GM12878 (cell line): ENCODE measurements at regions not wholly inside any gene's neighbourhood (a gene's known extent, or its start where the extent isn't known, plus 50 kb on each side); places are given as distances from the start of the nearest gene placed in this dataset.

ENCODE experiments used
- ATAC-seq: fragments of 200-7000 bp; cut with Tn5 transposase; 3 replicates; pipeline ENCODE4 v1.9.1; 2020; ENCODE audit warnings: mild to moderate bottlenecking, moderate library complexity
- BruUV-seq: library from RNA; stranded (reverse); fragments of 400-500 nt; replicated peaks from 2 replicates; lab custom pipeline; 2021; lab: Mats Ljungman, UMichigan
- CTCF ChIA-PET: fragments of 300-600 bp; sonication (Branson Sonifier 250); formaldehyde crosslinking; extraction: SDS; loops from one replicate; lab custom pipeline; 2021; ENCODE audit warnings: inconsistent platforms; lab: Yijun Ruan, JAX
- POLR2A ChIA-PET: fragments of 350-600 bp; formaldehyde crosslinking; extraction: SDS; loops from one replicate; lab custom pipeline; 2021; ENCODE audit warnings: inconsistent platforms; lab: Charles Lee
- RAD21 ChIA-PET: fragments of 300-600 bp; sonication (Branson Sonifier 250); formaldehyde crosslinking; loops from one replicate; lab custom pipeline; 2023; ENCODE audit warnings: antibody characterized with exemption; ENCODE audit not compliant: unreplicated experiment; lab: Charles Lee
- SMC1A ChIA-PET: fragments of 300-600 bp; sonication (Branson Sonifier 250); formaldehyde crosslinking; loops from one replicate; lab custom pipeline; 2023; ENCODE audit not compliant: unreplicated experiment, uncharacterized antibody; lab: Charles Lee
- DNase-seq: peaks from one replicate; pipeline ENCODE4 v3.0.0-alpha.2; 2011; ENCODE audit warnings: low read depth, low spot score
- FAIRE-seq: peaks from 3 replicates; lab custom pipeline; 2011; peaks lifted over from hg19 to GRCh38; lab: Jason Lieb, UNC
- H2AFZ ChIP-seq: 2 replicates; pipeline ENCODE4 v1.6.0; 2011; ENCODE audit warnings: low read depth, low read length, control low read depth; ENCODE audit not compliant: control insufficient read depth
- H3K27ac ChIP-seq: 2 replicates; pipeline ENCODE4 v1.5.1; 2011; ENCODE audit warnings: control low read depth; ENCODE audit not compliant: control insufficient read depth, insufficient read depth
- H3K27me3 ChIP-seq, 2 experiments: replicated peaks in 1 of 2; 2 replicates each; pipeline versions ENCODE4 v1.6.0 to v1.6.1; 2011; ENCODE audit warnings: low read length in 1 of 2; ENCODE audit not compliant: control insufficient read depth in 2 of 2, insufficient read depth in 2 of 2
- H3K36me3 ChIP-seq, 2 experiments: 2 replicates each; pipeline ENCODE4 v1.5.1; 2011; ENCODE audit warnings: low read length in 1 of 2; ENCODE audit not compliant: control insufficient read depth in 2 of 2, insufficient read depth in 2 of 2
- H3K4me1 ChIP-seq: 2 replicates; pipeline ENCODE4 v1.6.1; 2011; ENCODE audit warnings: mild to moderate bottlenecking, low read length, moderate library complexity, mixed read lengths; ENCODE audit not compliant: control insufficient read depth, insufficient read depth
- H3K4me2 ChIP-seq: 2 replicates; pipeline ENCODE4 v1.6.0; 2011; ENCODE audit warnings: control low read depth; ENCODE audit not compliant: control insufficient read depth, insufficient read depth
- H3K4me3 ChIP-seq: fragments of 200-600 bp; sonication (generic); 2 replicates; pipeline ENCODE4 v1.5.1; 2016
- H3K79me2 ChIP-seq: 2 replicates; pipeline ENCODE4 v1.6.0; 2011; ENCODE audit warnings: low read length; ENCODE audit not compliant: control insufficient read depth, insufficient read depth
- H3K9ac ChIP-seq: 2 replicates; pipeline ENCODE4 v1.8.0; 2011; ENCODE audit warnings: low read length, control low read depth, mixed read lengths; ENCODE audit not compliant: control insufficient read depth, insufficient read depth
- H3K9me3 ChIP-seq: replicated peaks from 3 replicates; pipeline ENCODE4 v1.5.1; 2011; ENCODE audit warnings: mild to moderate bottlenecking, low read length; ENCODE audit not compliant: control insufficient read depth, insufficient read depth
- H4K20me1 ChIP-seq: 2 replicates; pipeline ENCODE4 v1.6.0; 2011; ENCODE audit not compliant: control insufficient read depth, insufficient read depth
- ATF7 ChIP-seq: fragments of 450-650 bp; IDR thresholded peaks from 2 replicates; pipeline ENCODE4 v1.6.1; 2016; ENCODE audit warnings: low read depth, mild to moderate bottlenecking
- CHD1 ChIP-seq: IDR thresholded peaks from 2 replicates; pipeline ENCODE4 v1.6.1; 2012; ENCODE audit warnings: low read depth, low read length, improper control_type of control experiment
- DPF2 ChIP-seq: fragments of 450-650 bp; IDR thresholded peaks from 2 replicates; pipeline ENCODE4 v1.6.1; 2017; ENCODE audit warnings: mild to moderate bottlenecking
- EP300 ChIP-seq, 2 experiments: fragments of 150-350 bp in 1 of 2; IDR thresholded peaks; 2 replicates each; pipeline ENCODE4 v1.6.1; 2011 to 2012; ENCODE audit warnings: low read depth in 2 of 2, low read length in 2 of 2, borderline replicate concordance in 1 of 2, improper control_type of control experiment in 1 of 2, inconsistent platforms in 1 of 2; ENCODE audit not compliant: control insufficient read depth in 1 of 2
- MYC ChIP-seq: IDR thresholded peaks from 2 replicates; pipeline ENCODE4 v1.6.1; 2011; ENCODE audit warnings: mild to moderate bottlenecking, low read length, moderate library complexity, inconsistent platforms; ENCODE audit not compliant: insufficient read depth, insufficient replicate concordance, insufficient read length, severe bottlenecking
- NBN ChIP-seq: fragments of 450-650 bp; IDR thresholded peaks from 2 replicates; pipeline ENCODE4 v1.6.1; 2016
- NR2C2 ChIP-seq: IDR thresholded peaks from 2 replicates; pipeline ENCODE4 v1.6.1; 2011; ENCODE audit warnings: borderline replicate concordance, low read depth; ENCODE audit not compliant: control insufficient read depth, insufficient read length
- PAX8 ChIP-seq: fragments of 450-650 bp; IDR thresholded peaks from 2 replicates; pipeline ENCODE4 v1.6.1; 2017; ENCODE audit warnings: mild to moderate bottlenecking, moderate library complexity
- POLR2A ChIP-seq: IDR thresholded peaks from 2 replicates; pipeline ENCODE4 v1.6.1; 2011; ENCODE audit warnings: low read depth, mild to moderate bottlenecking, low read length
- POLR2AphosphoS5 ChIP-seq: IDR thresholded peaks from 2 replicates; pipeline ENCODE4 v1.6.1; 2011; ENCODE audit warnings: mild to moderate bottlenecking, low read length, inconsistent platforms
- RB1 ChIP-seq: fragments of 450-650 bp; formaldehyde crosslinking; IDR thresholded peaks from 2 replicates; pipeline ENCODE4 v1.6.1; 2017; ENCODE audit warnings: mild to moderate bottlenecking, borderline replicate concordance
- RELB ChIP-seq: fragments of 450-650 bp; IDR thresholded peaks from 2 replicates; pipeline ENCODE4 v1.6.1; 2017; ENCODE audit warnings: low read depth, mild to moderate bottlenecking, moderate library complexity
- SMAD1 ChIP-seq: fragments of 450-650 bp; IDR thresholded peaks from 2 replicates; pipeline ENCODE4 v1.6.1; 2018; ENCODE audit warnings: mild to moderate bottlenecking, low read depth; ENCODE audit not compliant: partially characterized antibody
- STAT1 ChIP-seq: fragments of 450-650 bp; conservative IDR thresholded peaks from 2 replicates; pipeline ENCODE4 v1.6.1; 2014; ENCODE audit warnings: antibody characterized with exemption, mild to moderate bottlenecking
- TBL1XR1 ChIP-seq: IDR thresholded peaks from 2 replicates; pipeline ENCODE4 v1.6.1; 2012; ENCODE audit warnings: low read depth, low read length, improper control_type of control experiment
- USF1 ChIP-seq: IDR thresholded peaks from 2 replicates; pipeline ENCODE4 v1.6.1; 2011; ENCODE audit warnings: borderline replicate concordance, low read depth, mild to moderate bottlenecking, moderate library complexity, mixed read lengths, low read length; ENCODE audit not compliant: insufficient read depth; ENCODE audit errors: extremely low read length
- YBX1 ChIP-seq: fragments of 450-650 bp; IDR thresholded peaks from 2 replicates; pipeline ENCODE4 v1.6.1; 2016; ENCODE audit warnings: antibody characterized with exemption
- ZNF207 ChIP-seq: fragments of 450-650 bp; IDR thresholded peaks from 2 replicates; pipeline ENCODE4 v1.6.1; 2014; ENCODE audit warnings: antibody characterized with exemption, mild to moderate bottlenecking, borderline replicate concordance
- ZNF592 ChIP-seq: fragments of 450-650 bp; IDR thresholded peaks from 2 replicates; pipeline ENCODE4 v1.6.1; 2017; ENCODE audit warnings: mild to moderate bottlenecking, moderate library complexity
- in situ Hi-C: fragments of 300-500 bp; cut with MboI; formaldehyde crosslinking; loops from 9 replicates; pipeline ENCODE4 v1.14.3; 2018; ENCODE audit warnings: mixed read lengths
- intact Hi-C: fragments of 100-400 bp; cut with micrococcal nuclease; formaldehyde crosslinking; loops from one replicate; pipeline ENCODE4 v1.14.2; 2022; ENCODE audit not compliant: unreplicated experiment

GRCh38 chr2:56889738-56890137, 705.9 kb downstream of the CCDC85A start (continued):
- TF ChIP-seq ZNF592 = no peak
- no peak for TF ChIP-seq RB1
- no peak for TF ChIP-seq EP300 (IDR thresholded peaks at IDR 0.05; ENCODE audit: borderline replicate concordance in 1 of 2, control insufficient read depth in 1 of 2, low read depth in 2 of 2, low read length in 2 of 2)
- TF ChIP-seq MYC = no peak
- no peak for TF ChIP-seq ATF7
- no peak for TF ChIP-seq NBN
- TF ChIP-seq PAX8 = no peak

- Histone ChIP-seq H3K9me3 (no peaks in the 10 kb centered on the region), H3K4me2 (no peak overlapping the region), H3K4me3 (no peak overlapping the region), H3K4me1 (no peaks in the 10 kb centered on the region), H3K36me3 (no peaks in the 10 kb centered on the region), H3K27ac (no peak overlapping the region), H3K9ac (no peak overlapping the region), H2AFZ (no peak overlapping the region), H3K79me2 (no peaks in the 10 kb centered on the region), H4K20me1 (no peaks in the 10 kb centered on the region), H3K27me3 (no peaks in the 10 kb centered on the region)
- RAD21 ChIA-PET = no interaction called here
- no peak for FAIRE-seq
- no TSS peak for BruUV-seq
- POLR2A ChIA-PET = no interaction called here
- in situ Hi-C loops (no loop called here), intact Hi-C loops (no loop called here)
- no peak for ATAC-seq
- no peak for DNase-seq
- SMC1A ChIA-PET = no interaction called here
- CTCF ChIA-PET = no interaction called here
- TF ChIP-seq SMAD1 (no peak), POLR2AphosphoS5 (no peak), CHD1 (no peak), DPF2 (no peak), ZNF207 (no peak), RELB (no peak), MYC (no peak), STAT1 (no peak), POLR2A (no peak), YBX1 (no peak), TBL1XR1 (no peak), NR2C2 (no peak), USF1 (no peak)
These were observed 708.6 kb downstream of the CCDC85A start for GRCh38 chr2:56892382-56892781.
